Uterus (tissue), 3 donors: ENCODE measurements at regions not wholly inside any gene's neighbourhood (a gene's known extent, or its start where the extent isn't known, plus 50 kb on each side); places are given as distances from the start of the nearest gene placed in this dataset.

Experiments used
- DNase-seq, 2 donors: peaks; one replicate each; pipeline ENCODE4 v3.0.0-alpha.2; 2019 to 2020
- H3K27ac ChIP-seq, 2 donors: fragments of 200-600 bp; sonication (generic); 1 replicate in 1 of 2; 2 replicates in 1 of 2; pipeline ENCODE4 v1.5.1; 2016 to 2018
- H3K27me3 ChIP-seq, 2 donors: fragments of 200-600 bp; sonication (generic); one replicate each; pipeline ENCODE4 v1.5.1; 2018 to 2019; ENCODE audit warnings: control low read depth in 1 of 2
- H3K36me3 ChIP-seq, 2 donors: fragments of 200-600 bp; sonication (generic); one replicate each; pipeline ENCODE4 v1.5.1; 2019; ENCODE audit warnings: control low read depth in 1 of 2
- H3K4me1 ChIP-seq, 2 donors: fragments of 200-600 bp; sonication (generic); one replicate each; pipeline ENCODE4 v1.5.1; 2018 to 2019; ENCODE audit warnings: control low read depth in 1 of 2
- H3K4me3 ChIP-seq, 2 donors: fragments of 200-600 bp; sonication (generic); 1 replicate in 1 of 2; 2 replicates in 1 of 2; pipeline ENCODE4 v1.5.1; 2018 to 2019; ENCODE audit warnings: mild to moderate bottlenecking in 1 of 2
- H3K9me3 ChIP-seq, 2 donors: fragments of 200-600 bp; sonication (generic); one replicate each; pipeline ENCODE4 v1.5.1; 2019; ENCODE audit warnings: control low read depth in 1 of 2
- POLR2A ChIP-seq, 2 donors: fragments of 450-650 bp; IDR thresholded peaks; one replicate each; pipeline ENCODE4 v1.6.1; 2016; ENCODE audit warnings: antibody characterized with exemption in 2 of 2, mild to moderate bottlenecking in 1 of 2, moderate library complexity in 1 of 2
- intact Hi-C: fragments of 100-400 bp; cut with DNase I; formaldehyde crosslinking; loops from one replicate; pipeline ENCODE4 v1.15.1; 2023; ENCODE audit warnings: low total_unique reads
- TF ChIP-seq, protein P1 (sequence below), 4 experiments: fragments of 200-600 bp in 2 of 4; fragments of 450-650 bp in 2 of 4; sonication (generic) in 2 of 4; IDR thresholded peaks; one replicate each; pipeline ENCODE4 v1.5.1; 2016 to 2019; ENCODE audit warnings: antibody characterized with exemption in 4 of 4, mild to moderate bottlenecking in 2 of 4, moderate library complexity in 1 of 4
- donor health status: DM: yes; HTN: yes; CAD: no.

DNA sequence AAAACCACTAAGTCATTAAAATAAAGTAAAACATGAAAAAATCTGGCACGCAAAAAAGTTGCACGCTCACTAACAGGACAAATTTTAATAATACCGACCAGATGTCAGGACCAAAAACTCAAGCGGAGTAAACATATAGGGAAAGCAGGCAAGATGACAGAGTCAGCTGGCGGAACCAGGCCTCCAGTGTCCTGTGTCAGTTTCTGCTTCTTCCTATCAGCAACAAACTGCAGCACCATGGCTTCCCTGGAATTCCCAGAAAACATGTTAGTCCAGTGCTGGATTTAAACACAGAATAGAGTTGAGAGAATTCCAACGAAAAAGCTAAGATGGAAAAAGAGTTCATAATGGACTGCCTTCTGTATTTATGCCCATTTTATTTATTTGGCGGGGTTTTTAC lies 169.1 kb upstream of the ARHGEF26 start:
- no peaks in the 10 kb centered on the region for H3K9me3 ChIP-seq
- H3K27ac ChIP-seq = no peak overlapping the region
- H3K4me3 ChIP-seq = no peak overlapping the region
- no peaks in the 10 kb centered on the region for H3K27me3 ChIP-seq
- peaks cover 0 to 3% of the 10 kb centered on the region in 2 donors for H3K36me3 ChIP-seq
- no peaks in the 10 kb centered on the region for H3K4me1 ChIP-seq
- intact Hi-C loops = no loop called here
- TF ChIP-seq, protein P1, sequence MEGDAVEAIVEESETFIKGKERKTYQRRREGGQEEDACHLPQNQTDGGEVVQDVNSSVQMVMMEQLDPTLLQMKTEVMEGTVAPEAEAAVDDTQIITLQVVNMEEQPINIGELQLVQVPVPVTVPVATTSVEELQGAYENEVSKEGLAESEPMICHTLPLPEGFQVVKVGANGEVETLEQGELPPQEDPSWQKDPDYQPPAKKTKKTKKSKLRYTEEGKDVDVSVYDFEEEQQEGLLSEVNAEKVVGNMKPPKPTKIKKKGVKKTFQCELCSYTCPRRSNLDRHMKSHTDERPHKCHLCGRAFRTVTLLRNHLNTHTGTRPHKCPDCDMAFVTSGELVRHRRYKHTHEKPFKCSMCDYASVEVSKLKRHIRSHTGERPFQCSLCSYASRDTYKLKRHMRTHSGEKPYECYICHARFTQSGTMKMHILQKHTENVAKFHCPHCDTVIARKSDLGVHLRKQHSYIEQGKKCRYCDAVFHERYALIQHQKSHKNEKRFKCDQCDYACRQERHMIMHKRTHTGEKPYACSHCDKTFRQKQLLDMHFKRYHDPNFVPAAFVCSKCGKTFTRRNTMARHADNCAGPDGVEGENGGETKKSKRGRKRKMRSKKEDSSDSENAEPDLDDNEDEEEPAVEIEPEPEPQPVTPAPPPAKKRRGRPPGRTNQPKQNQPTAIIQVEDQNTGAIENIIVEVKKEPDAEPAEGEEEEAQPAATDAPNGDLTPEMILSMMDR (IDR thresholded peaks at IDR 0.05) = no peak
- no peak for DNase-seq

DNA sequence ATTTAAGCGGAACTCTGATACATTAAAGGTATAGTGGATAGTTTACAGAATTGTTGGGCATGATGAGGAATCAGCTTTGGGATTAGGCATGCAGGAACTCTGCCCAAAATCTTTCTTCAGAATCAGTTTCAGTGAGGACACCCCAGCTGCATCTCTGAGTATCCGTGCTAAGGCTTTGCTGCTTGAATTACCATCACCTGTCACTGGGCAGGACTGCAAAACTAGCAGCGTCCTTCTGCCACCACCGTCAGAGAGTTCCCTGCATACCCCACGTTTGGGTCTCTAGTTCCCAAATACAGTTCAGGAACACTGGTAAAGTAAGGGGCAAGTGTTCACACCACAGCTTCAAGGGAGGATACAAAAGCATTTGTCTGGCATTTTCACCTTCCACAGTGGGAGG lies 164.6 kb upstream of the ARHGEF26 start:
- no peaks in the 10 kb centered on the region for H3K36me3 ChIP-seq
- no peaks in the 10 kb centered on the region for H3K4me1 ChIP-seq
- TF ChIP-seq POLR2A (IDR thresholded peaks at IDR 0.05) = no peak
- TF ChIP-seq, protein P1 (IDR thresholded peaks at IDR 0.05) = no peak
- H3K27ac ChIP-seq = no peak overlapping the region
- intact Hi-C loops = no loop called here
- H3K4me3 ChIP-seq = no peak overlapping the region
- H3K27me3 ChIP-seq = no peaks in the 10 kb centered on the region
- H3K9me3 ChIP-seq = no peaks in the 10 kb centered on the region
- no peak for DNase-seq

DNA sequence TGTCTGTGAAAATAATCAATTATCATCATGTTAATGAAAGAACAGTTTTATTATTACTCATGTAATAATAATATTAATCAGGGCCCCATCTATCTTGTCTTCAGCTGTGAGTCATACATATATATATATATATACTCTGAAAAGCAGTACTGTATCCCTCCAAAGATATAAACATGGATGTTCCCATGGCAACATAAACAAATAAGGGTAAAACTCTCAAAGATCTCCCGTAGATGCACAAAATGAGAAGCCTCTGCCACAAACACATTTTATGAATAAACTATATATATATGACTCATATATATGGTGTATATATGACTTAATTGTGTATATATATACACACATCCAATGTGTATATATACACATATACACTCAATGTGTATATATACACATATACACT lies 163.8 kb upstream of the ARHGEF26 start:
- Histone ChIP-seq H3K36me3 (no peaks in the 10 kb centered on the region), H3K4me3 (no peak overlapping the region), H3K27me3 (no peaks in the 10 kb centered on the region), H3K4me1 (no peaks in the 10 kb centered on the region), H3K9me3 (no peaks in the 10 kb centered on the region), H3K27ac (no peak overlapping the region)
- TF ChIP-seq, protein P1 (IDR thresholded peaks at IDR 0.05) = no peak
- no peak for TF ChIP-seq POLR2A (IDR thresholded peaks at IDR 0.05)
- no peak for DNase-seq
- intact Hi-C loops = no loop called here

DNA sequence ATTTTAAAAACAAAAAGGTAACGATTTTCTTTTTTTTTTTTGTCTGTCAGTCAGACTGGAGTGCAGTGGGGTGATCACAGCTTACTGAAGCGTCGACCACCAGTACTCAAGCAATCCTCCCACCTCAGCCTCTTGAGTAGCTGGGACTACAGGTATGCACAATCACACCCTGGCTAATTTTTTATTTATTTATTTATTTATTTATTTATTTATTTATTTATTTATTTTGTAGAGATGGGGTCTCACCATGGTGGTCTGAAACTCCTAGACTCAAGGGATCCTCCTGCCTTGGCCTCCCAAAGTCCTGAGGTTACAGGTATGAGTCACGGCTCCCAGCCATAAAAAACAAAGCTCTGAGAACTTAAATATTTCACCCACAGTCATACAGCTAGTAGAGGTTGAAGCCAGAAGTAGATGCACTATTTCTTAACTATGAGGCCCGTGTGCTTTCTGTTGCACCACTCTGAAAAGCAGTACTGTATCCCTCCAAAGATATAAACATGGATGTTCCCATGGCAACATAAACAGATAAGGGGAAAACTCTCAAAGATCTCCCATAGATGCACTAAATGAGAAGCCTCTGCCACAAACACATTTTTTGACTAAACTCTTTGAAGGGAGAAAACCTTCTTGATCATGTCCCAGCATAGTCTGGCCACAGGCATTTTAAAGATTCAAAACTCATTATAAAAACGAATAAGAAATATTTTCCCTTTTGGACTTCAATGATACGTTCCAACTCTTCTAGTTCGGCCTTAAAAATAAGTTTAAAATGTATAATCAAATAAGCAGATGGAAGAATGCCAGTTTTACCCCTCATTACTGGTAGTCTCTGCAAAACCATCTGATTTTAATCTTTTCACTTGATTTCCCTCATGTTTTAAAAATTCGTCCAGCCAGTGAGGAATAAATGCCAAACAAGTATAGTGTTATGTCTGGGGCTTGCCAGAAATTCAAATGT lies 162.3 kb upstream of the ARHGEF26 start:
- Histone ChIP-seq H3K36me3 (no peaks in the 10 kb centered on the region), H3K4me3 (no peak overlapping the region), H3K9me3 (no peaks in the 10 kb centered on the region), H3K4me1 (no peaks in the 10 kb centered on the region), H3K27me3 (no peaks in the 10 kb centered on the region), H3K27ac (no peak overlapping the region)
- intact Hi-C loops = no loop called here
- DNase-seq = no peak
- TF ChIP-seq, protein P1 (IDR thresholded peaks at IDR 0.05) = no peak
- TF ChIP-seq POLR2A (IDR thresholded peaks at IDR 0.05) = no peak

DNA sequence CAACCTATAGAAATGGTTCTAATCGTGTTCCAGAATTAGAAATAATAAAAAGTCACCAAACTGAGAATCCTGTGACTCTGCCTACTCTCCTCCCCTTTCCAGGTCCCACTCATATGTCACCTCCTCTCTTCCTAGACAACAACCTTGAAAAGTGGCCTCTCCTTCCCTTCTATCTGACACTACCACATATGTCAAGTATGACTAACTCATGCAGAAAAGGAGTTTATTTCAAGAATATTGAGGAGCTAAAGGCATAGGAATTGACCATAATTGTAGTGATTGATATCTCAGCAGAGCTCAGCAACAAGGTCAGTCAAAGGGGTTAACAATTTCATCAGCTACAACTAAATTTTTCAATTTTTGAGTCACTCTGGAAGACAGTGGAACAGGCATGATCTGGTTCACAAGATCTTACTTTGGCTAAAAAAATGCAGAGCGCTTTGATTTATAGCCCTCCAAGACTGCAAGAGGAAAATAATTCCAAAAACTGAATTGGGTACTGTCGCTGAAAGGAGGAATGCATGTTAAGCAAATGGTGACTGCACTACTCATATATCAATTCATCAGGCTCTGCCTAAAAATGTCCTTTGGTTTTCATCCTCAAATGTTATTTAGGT lies 160.6 kb upstream of the ARHGEF26 start:
- H3K9me3 ChIP-seq = no peaks in the 10 kb centered on the region
- H3K27ac ChIP-seq = no peak overlapping the region
- no peaks in the 10 kb centered on the region for H3K27me3 ChIP-seq
- intact Hi-C loops = no loop called here
- H3K4me3 ChIP-seq = no peak overlapping the region
- no peaks in the 10 kb centered on the region for H3K4me1 ChIP-seq
- DNase-seq = no peak
- no peaks in the 10 kb centered on the region for H3K36me3 ChIP-seq
- no peak for TF ChIP-seq POLR2A (IDR thresholded peaks at IDR 0.05)
- TF ChIP-seq, protein P1 (IDR thresholded peaks at IDR 0.05) = no peak
